ENCODE measurements at regions not wholly inside any gene's neighbourhood (a gene's known extent, or its start where the extent isn't known, plus 50 kb on each side); places are given as distances from the start of the nearest gene placed in this dataset.

DNA sequence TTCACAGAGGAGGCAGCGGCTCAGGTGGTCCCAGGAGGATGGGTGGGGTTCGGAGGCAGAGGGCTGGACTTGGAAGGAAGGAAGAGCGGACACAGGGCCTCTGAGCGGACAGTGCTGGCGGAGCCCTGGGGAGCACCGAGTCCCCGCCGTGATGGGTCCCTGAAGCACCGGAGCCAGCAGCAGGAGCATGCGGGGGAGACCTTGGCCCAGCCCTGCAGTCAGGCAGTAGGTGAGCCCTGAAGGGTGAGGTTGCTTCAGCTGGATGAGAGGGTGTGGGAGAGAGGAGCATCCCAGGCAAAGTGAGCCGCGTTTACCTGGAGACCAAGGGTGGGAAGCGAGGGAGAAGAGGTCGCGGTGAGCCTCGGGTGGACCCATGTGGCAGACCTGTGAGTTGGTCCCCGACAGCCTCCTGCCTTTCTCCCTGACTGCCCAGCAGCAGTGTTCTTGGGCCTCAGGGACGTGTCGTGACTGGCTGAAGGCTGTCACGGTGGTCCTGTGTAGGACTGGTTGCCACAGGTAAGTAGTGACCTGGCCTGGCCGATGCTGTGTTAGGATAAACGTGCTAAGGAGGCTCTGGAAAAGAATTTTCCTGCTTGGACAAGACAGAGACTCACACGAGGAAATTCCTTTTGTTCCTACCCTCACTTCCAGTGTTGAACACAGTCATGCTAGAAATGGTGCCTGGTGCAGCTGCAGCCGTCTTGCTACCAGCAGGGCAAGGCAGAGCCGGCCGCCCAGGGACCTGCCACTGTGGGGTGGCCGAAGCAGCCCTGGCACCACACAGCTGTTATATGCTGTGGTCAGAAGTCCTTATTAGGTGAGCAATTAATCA lies 73.0 kb downstream of the RRM2 start:
- no peak overlapping the region for H3K27ac ChIP-seq (ENCODE audit: low read depth)

More for the DNA sequence above, 73.0 kb downstream of the RRM2 start:
- H3K9me2 ChIP-seq (ENCODE audit: insufficient read depth): no peaks in the 10 kb centered on the region
- H3K27ac Mint-ChIP-seq: no peak overlapping the region
- no peaks in the 10 kb centered on the region for H3K27me3 ChIP-seq (ENCODE audit: insufficient read depth)
- no peaks in the 10 kb centered on the region for H3K79me2 ChIP-seq (replicated peaks; ENCODE audit: insufficient read depth)
- H3K36me3 ChIP-seq (ENCODE audit: insufficient read depth): no peaks in the 10 kb centered on the region
- H3K27me3 Mint-ChIP-seq (ENCODE audit: insufficient read depth, low read depth, poor library complexity): peaks cover 1% of the 10 kb centered on the region
- TF ChIP-seq ZNF462 (CRISPR knock-in tag; IDR thresholded peaks at IDR 0.05): no peak
- TF ChIP-seq, protein P1, sequence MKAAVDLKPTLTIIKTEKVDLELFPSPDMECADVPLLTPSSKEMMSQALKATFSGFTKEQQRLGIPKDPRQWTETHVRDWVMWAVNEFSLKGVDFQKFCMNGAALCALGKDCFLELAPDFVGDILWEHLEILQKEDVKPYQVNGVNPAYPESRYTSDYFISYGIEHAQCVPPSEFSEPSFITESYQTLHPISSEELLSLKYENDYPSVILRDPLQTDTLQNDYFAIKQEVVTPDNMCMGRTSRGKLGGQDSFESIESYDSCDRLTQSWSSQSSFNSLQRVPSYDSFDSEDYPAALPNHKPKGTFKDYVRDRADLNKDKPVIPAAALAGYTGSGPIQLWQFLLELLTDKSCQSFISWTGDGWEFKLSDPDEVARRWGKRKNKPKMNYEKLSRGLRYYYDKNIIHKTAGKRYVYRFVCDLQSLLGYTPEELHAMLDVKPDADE (IDR thresholded peaks at IDR 0.05): no peak
- TF ChIP-seq ZNF114 (CRISPR knock-in tag; IDR thresholded peaks at IDR 0.05): no peak
- H3K4me3 Mint-ChIP-seq: no peak overlapping the region
- H3K4me3 ChIP-seq: no peak overlapping the region
- DNase-seq (ENCODE audit: low spot score) (no peak), ATAC-seq (no peak)
- no peak overlapping the region for H2AFZ ChIP-seq
- no peaks in the 10 kb centered on the region for H3K4me1 Mint-ChIP-seq
- H4K20me1 ChIP-seq (replicated peaks; ENCODE audit: insufficient read depth): no peaks in the 10 kb centered on the region
- no peak overlapping the region for H3K4me2 ChIP-seq
- peaks cover 22% of the 10 kb centered on the region for H3K36me3 Mint-ChIP-seq (ENCODE audit: low read depth)
- peaks cover 20% of the 10 kb centered on the region for H3K9me3 Mint-ChIP-seq
- no peaks in the 10 kb centered on the region for H3K4me1 ChIP-seq (ENCODE audit: insufficient read depth)
- no peaks in the 10 kb centered on the region for H3F3A ChIP-seq (replicated peaks; ENCODE audit: low read depth)
